GM23338 (cell line): ENCODE measurements at regions not wholly inside any gene's neighbourhood (a gene's known extent, or its start where the extent isn't known, plus 50 kb on each side); places are given as distances from the start of the nearest gene placed in this dataset.

Experiments used
- ATAC-seq: fragments of 200-7000 bp; cut with Tn5 transposase; 3 replicates; pipeline ENCODE4 v1.9.1; 2020
- DNase-seq: peaks from one replicate; pipeline ENCODE4 v3.0.0-alpha.2; 2015; ENCODE audit warnings: low spot score
- H2AFZ ChIP-seq: fragments of 200-600 bp; sonication (generic); 2 replicates; pipeline ENCODE4 v1.8.0; 2016; ENCODE audit warnings: antibody characterized with exemption, mild to moderate bottlenecking, moderate library complexity
- H3F3A ChIP-seq: fragments of 200-600 bp; sonication (generic); replicated peaks from 2 replicates; pipeline ENCODE4 v1.8.0; 2017; ENCODE audit warnings: antibody characterized with exemption, mixed run types, low read depth
- H3K27ac ChIP-seq: fragments of 200-600 bp; sonication (generic); 2 replicates; pipeline ENCODE4 v1.6.1; 2016; ENCODE audit warnings: low read depth
- H3K27me3 ChIP-seq: fragments of 200-600 bp; sonication (generic); 2 replicates; pipeline ENCODE4 v1.8.0; 2016; ENCODE audit warnings: mild to moderate bottlenecking, mixed run types, moderate library complexity; ENCODE audit not compliant: insufficient read depth
- H3K36me3 ChIP-seq: fragments of 200-600 bp; sonication (generic); 2 replicates; pipeline ENCODE4 v1.8.0; 2016; ENCODE audit warnings: mild to moderate bottlenecking; ENCODE audit not compliant: insufficient read depth
- H3K4me1 ChIP-seq: fragments of 200-600 bp; sonication (generic); 2 replicates; pipeline ENCODE4 v1.8.0; 2016; ENCODE audit warnings: mild to moderate bottlenecking, moderate library complexity; ENCODE audit not compliant: insufficient read depth
- H3K4me2 ChIP-seq: fragments of 200-600 bp; sonication (generic); 2 replicates; pipeline ENCODE4 v1.7.1; 2017; ENCODE audit warnings: mixed run types
- H3K4me3 ChIP-seq: fragments of 200-600 bp; sonication (generic); 2 replicates; pipeline ENCODE4 v1.6.1; 2016; ENCODE audit warnings: mixed run types
- H3K79me2 ChIP-seq: fragments of 200-600 bp; sonication (generic); replicated peaks from 2 replicates; pipeline ENCODE4 v1.8.0; 2017; ENCODE audit warnings: mild to moderate bottlenecking; ENCODE audit not compliant: insufficient read depth
- H3K9me2 ChIP-seq: fragments of 200-600 bp; sonication (generic); 2 replicates; pipeline ENCODE4 v1.8.0; 2017; ENCODE audit not compliant: insufficient read depth
- H4K20me1 ChIP-seq: fragments of 200-600 bp; sonication (generic); replicated peaks from 2 replicates; pipeline ENCODE4 v1.8.0; 2017; ENCODE audit warnings: mild to moderate bottlenecking; ENCODE audit not compliant: insufficient read depth
- H3K27ac Mint-ChIP-seq: 2 replicates; pipeline ENCODE4 v1.8.0; 2020; ENCODE audit warnings: inconsistent platforms, mild to moderate bottlenecking, moderate library complexity, mixed read lengths
- H3K27me3 Mint-ChIP-seq: 3 replicates; pipeline ENCODE4 v1.8.0; 2022; ENCODE audit warnings: low read depth, mild to moderate bottlenecking, moderate library complexity, mixed read lengths, inconsistent platforms; ENCODE audit not compliant: insufficient read depth, poor library complexity
- H3K36me3 Mint-ChIP-seq: 3 replicates; pipeline ENCODE4 v1.8.0; 2021; ENCODE audit warnings: low read depth, mild to moderate bottlenecking, inconsistent platforms, moderate library complexity, mixed read lengths
- H3K4me1 Mint-ChIP-seq: 3 replicates; pipeline ENCODE4 v1.8.0; 2020; ENCODE audit warnings: mild to moderate bottlenecking, inconsistent platforms, mixed read lengths
- H3K4me3 Mint-ChIP-seq: 3 replicates; pipeline ENCODE4 v1.8.0; 2021; ENCODE audit warnings: moderate library complexity, mild to moderate bottlenecking, inconsistent platforms, mixed read lengths
- H3K9me3 Mint-ChIP-seq: 3 replicates; pipeline ENCODE4 v1.8.0; 2020; ENCODE audit warnings: moderate library complexity, mild to moderate bottlenecking, inconsistent platforms, mixed read lengths
- CREB1 ChIP-seq: fragments of 250-450 bp; sonication (Bioruptor Pico); IDR thresholded peaks from 2 replicates; pipeline ENCODE4 v1.5.0; 2020; ENCODE audit warnings: low read depth, mild to moderate bottlenecking, moderate library complexity
- CTCF ChIP-seq, 2 experiments: fragments of 200-600 bp in 1 of 2; sonication (generic) in 1 of 2; conservative IDR thresholded peaks; 2 replicates each; pipeline versions ENCODE4 v1.5.1 to v1.6.1; 2016 to 2017; ENCODE audit warnings: antibody characterized with exemption in 2 of 2, low read depth in 2 of 2, mild to moderate bottlenecking in 2 of 2, moderate library complexity in 1 of 2
- ETS1 ChIP-seq: IDR thresholded peaks from 2 replicates; pipeline ENCODE4 v1.6.1; 2016; ENCODE audit warnings: antibody characterized with exemption
- EZH2 ChIP-seq: fragments of 200-600 bp; sonication (generic); IDR thresholded peaks from one replicate; pipeline ENCODE4 v1.8.0; 2017; ENCODE audit warnings: antibody characterized with exemption, mild to moderate bottlenecking, low read depth; ENCODE audit not compliant: unreplicated experiment
- EZH2phosphoT487 ChIP-seq: fragments of 200-600 bp; sonication (generic); IDR thresholded peaks from one replicate; pipeline ENCODE4 v1.8.1; 2018; ENCODE audit warnings: antibody characterized with exemption; ENCODE audit not compliant: unreplicated experiment
- JUNB ChIP-seq: IDR thresholded peaks from one replicate; pipeline ENCODE4 v1.6.1; 2016; ENCODE audit warnings: antibody characterized with exemption; ENCODE audit not compliant: unreplicated experiment
- NANOG ChIP-seq: IDR thresholded peaks from 2 replicates; pipeline ENCODE4 v1.6.1; 2016; ENCODE audit warnings: antibody characterized with exemption, borderline replicate concordance
- POLR2AphosphoS5 ChIP-seq: IDR thresholded peaks from 2 replicates; pipeline ENCODE4 v1.6.1; 2016; ENCODE audit warnings: antibody characterized with exemption, low read depth
- REST ChIP-seq: IDR thresholded peaks from one replicate; pipeline ENCODE4 v1.6.1; 2018; ENCODE audit warnings: antibody characterized with exemption; ENCODE audit not compliant: unreplicated experiment
- STAT1 ChIP-seq: IDR thresholded peaks from one replicate; pipeline ENCODE4 v1.6.1; 2016; ENCODE audit warnings: antibody characterized with exemption; ENCODE audit not compliant: unreplicated experiment
- ZNF114 ChIP-seq: fragments of 250-450 bp; sonication (Bioruptor Pico); IDR thresholded peaks from 2 replicates; pipeline ENCODE4 v1.5.0; 2020; ENCODE audit warnings: mild to moderate bottlenecking, moderate library complexity
- ZNF331 ChIP-seq: fragments of 250-450 bp; sonication (Bioruptor Pico); IDR thresholded peaks from 2 replicates; pipeline ENCODE4 v1.5.0; 2020; ENCODE audit warnings: low read depth, mild to moderate bottlenecking, moderate library complexity
- ZNF462 ChIP-seq: fragments of 250-450 bp; sonication (Bioruptor Pico); IDR thresholded peaks from 2 replicates; pipeline ENCODE4 v1.5.0; 2020; ENCODE audit warnings: mild to moderate bottlenecking, moderate library complexity

GRCh38 chr5:167951116-167951515, 340.3 kb upstream of the WWC1 start:
- H3K4me1 ChIP-seq, result peaks cover 27% of the 10 kb centered on the region
- ATAC-seq (no peak), DNase-seq (no peak)
- H3K36me3 ChIP-seq, result no peaks in the 10 kb centered on the region
- Mint-ChIP-seq H3K4me1 (peaks cover 32% of the 10 kb centered on the region), H3K27me3 (no peaks in the 10 kb centered on the region), H3K9me3 (no peaks in the 10 kb centered on the region), H3K4me3 (no peak overlapping the region), H3K36me3 (no peaks in the 10 kb centered on the region), H3K27ac (no peak overlapping the region)
- no peaks in the 10 kb centered on the region for H4K20me1 ChIP-seq
- no peaks in the 10 kb centered on the region for H3K9me2 ChIP-seq
- H3K4me2 ChIP-seq, result no peak overlapping the region
- TF ChIP-seq EZH2phosphoT487, result no peak
- no peak for TF ChIP-seq CREB1 (CRISPR knock-in tag)
- TF ChIP-seq EZH2, result no peak
- TF ChIP-seq ETS1, result no peak
- TF ChIP-seq REST, result no peak
- TF ChIP-seq STAT1, result no peak
- TF ChIP-seq CTCF (conservative IDR thresholded peaks at IDR 0.05; ENCODE audit: low read depth in 2 of 2), result no peak
- no peak for TF ChIP-seq POLR2AphosphoS5
- no peak for TF ChIP-seq JUNB
- no peak for TF ChIP-seq ZNF331 (CRISPR knock-in tag)
- no peak for TF ChIP-seq ZNF462 (CRISPR knock-in tag)
- no peak for TF ChIP-seq ZNF114 (CRISPR knock-in tag)
- TF ChIP-seq NANOG, result no peak
- H3F3A ChIP-seq, result no peaks in the 10 kb centered on the region
- no peaks in the 10 kb centered on the region for H3K27me3 ChIP-seq
- no peak overlapping the region for H3K4me3 ChIP-seq
- no peak overlapping the region for H2AFZ ChIP-seq
- no peaks in the 10 kb centered on the region for H3K79me2 ChIP-seq
- H3K27ac ChIP-seq, result no peak overlapping the region
